ENCODE measurements at regions not wholly inside any gene's neighbourhood (a gene's known extent, or its start where the extent isn't known, plus 50 kb on each side); places are given as distances from the start of the nearest gene placed in this dataset.

- no peak for DNase-seq (ENCODE audit: low read depth in 2 of 2)
Observed at GRCh38 chr1:55555956-55556725, 341.0 kb upstream of the USP24 start.

- DNase-seq (ENCODE audit: low read depth in 2 of 2) = no peak
Observed at GRCh38 chr1:55554611-55555010, 339.4 kb upstream of the USP24 start.

DNA sequence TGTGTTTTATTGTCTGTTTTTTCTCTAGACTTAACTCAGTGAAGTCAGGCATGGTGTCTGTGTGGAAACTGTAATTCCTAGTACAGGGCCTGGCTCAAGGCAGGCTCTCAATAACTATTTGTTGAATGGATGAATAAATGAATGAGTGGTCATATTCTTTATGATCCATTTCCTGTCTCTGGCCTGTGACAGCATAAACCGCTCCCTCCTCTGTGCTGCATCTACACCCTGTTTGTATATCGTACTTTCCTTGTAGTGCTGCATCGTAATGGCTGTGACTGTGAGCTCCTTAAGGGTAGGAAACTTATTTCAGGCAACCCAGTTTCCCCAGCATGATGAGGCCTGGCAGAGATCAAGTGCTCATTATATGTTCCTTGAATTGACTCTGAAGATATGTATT lies 337.5 kb upstream of the USP24 start:
- no peak for DNase-seq (ENCODE audit: low read depth in 2 of 2)

- DNase-seq (ENCODE audit: low read depth in 2 of 2) = no peak
Observed at GRCh38 chr1:55547405-55547804, 332.2 kb upstream of the USP24 start.

- DNase-seq (ENCODE audit: low read depth in 2 of 2) = no peak
Observed at GRCh38 chr1:55546553-55546952, 331.4 kb upstream of the USP24 start.

- DNase-seq (ENCODE audit: low read depth in 2 of 2) = no peak
Observed at GRCh38 chr1:55544826-55545225, 329.7 kb upstream of the USP24 start.

DNA sequence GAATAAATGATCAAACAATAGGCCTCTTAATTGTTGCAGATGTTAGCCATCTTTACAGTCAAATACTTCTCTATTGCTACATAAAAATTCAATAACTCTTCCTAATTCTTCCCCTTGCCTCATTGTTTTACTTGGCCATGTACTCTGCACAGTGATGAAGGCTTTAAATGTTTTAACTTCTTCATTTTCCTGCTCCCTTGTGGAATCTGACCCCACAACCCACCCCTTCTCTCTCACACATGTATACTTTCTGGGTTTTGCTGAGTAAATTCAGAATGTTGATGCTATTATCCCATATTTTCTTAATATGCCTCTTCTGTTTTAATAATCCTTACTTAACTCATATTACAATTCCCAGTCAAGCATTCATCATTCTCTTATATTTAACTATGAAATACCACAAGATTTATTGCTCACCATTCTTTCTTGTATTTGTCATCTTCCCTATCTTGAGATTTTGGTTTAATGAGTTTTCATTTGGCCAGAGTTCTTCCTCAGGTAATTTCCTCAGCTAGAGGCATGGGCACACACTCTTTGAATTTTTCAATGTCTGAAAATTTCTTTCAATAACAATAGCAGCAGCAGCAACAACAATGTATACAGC lies 327.8 kb upstream of the USP24 start:
- DNase-seq (ENCODE audit: low read depth in 2 of 2) = no peak

GRCh38 chr1:55541296-55541695 lies 326.1 kb upstream of the USP24 start:
- DNase-seq (ENCODE audit: low read depth in 2 of 2) = no peak

DNA sequence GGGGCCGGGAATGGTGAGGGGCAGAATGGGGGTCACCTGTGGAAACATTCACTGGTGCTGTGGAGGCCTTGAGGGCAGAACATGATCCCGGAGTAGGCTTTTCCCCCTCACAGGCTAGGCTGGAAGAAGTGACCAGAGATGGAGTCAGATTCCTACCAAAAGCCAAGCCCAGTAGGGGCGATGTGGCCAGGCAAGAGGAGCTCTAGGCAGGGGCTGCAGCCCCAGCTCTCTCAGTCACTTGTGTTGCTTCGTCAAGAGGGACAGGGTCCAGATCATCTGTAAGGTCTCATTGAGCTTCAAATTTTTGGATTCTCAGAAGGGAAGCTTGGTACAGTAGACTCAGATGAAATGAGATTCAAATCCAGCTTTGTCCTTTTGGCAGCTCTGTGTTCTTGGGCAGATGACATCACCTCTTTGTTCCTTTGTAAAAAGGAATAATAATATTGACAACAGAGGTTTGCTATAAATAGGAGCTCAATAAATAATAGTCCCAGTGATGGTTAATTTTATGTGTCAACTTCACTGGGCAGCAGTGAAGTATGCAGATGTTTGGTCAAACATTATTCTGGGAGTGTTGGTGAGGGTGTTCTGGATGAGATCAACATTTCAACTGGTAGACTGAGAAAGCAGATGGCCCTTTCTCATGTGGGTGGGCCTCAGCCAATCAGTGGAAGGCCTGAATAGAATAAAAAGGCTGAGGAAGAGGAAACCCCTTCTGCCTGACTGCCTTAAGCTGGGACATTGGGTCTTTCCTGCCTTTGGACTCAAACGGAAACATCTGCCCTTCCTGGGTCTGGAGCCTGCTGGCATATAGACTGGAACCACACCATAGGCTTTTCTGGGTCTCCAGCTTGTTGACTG lies 324.7 kb upstream of the USP24 start:
- no peak for DNase-seq (ENCODE audit: low read depth in 2 of 2)

DNA sequence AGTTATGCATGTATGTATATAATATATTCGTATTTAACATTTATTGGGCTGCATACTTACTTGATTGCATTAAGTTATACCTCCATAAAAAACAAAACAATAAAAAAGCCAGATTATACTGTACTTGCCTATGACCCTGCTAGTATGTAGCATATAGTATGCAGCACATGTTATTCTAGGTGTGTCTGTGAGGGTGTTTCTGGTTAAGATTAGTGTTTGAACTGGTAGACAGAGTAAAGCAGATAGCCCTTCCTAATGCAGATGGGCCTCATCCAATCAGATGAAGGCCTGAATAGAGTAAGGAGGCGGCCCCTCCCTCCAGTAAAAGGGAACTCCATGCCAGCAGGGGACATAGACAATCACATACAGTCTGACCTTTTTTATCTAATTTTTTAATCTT lies 323.3 kb upstream of the USP24 start:
- DNase-seq (ENCODE audit: low read depth in 2 of 2) = no peak

DNA sequence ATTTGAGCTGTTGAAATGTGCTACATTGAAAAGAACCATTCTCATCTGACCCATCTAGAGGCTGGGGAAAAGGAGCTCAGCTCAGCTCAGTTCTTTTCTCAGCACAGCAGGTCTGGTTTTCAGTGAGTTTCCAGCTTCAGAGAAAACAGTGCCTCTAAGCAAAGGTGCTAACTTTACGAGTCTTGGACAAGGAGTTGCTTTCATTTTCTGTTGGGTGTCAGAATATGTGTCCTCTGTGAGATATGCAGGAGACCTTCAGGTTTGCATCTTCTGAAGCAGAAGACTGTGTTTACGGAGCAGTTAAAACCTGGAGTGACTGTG lies 321.3 kb upstream of the USP24 start:
- no peak for DNase-seq (ENCODE audit: low read depth in 2 of 2)

DNA sequence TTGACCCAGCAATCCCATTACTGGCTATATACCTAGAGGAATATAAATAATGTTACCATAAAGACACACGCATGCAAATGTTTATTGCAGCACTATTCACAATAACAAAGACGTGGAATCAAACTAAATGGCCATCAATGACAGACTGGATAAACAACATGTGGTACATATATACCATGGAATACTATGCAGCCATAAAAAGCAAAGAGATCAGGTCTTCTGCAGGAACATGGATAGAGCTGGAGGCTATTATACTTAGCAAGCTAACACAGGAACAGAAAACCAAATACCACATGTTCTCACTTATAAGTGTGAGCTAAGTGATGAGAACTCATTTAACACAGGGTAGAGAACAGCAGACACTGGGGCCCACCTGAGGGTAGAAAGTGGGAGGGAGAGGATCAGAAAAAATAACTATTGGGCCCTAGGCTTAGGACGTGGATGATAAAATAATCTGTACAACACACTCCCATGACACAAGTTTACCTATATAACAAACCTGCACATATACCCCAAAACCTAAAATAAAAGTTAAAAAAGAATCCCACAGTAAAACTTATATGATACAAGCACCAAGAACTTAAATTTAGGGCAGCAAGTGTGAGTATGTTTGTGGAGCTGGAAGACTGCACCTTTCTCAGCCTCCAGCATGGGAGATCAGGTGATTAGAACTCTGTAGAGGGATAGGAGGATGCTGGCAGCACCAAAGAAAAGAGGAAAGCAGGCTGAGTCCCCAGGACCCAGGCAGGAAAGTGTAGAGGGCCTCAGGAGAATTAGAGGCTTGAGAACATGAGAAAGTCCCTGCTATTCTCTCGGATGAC lies 320.8 kb upstream of the USP24 start:
- no peak for DNase-seq (ENCODE audit: low read depth in 2 of 2)

GRCh38 chr1:55534565-55535121 lies 319.5 kb upstream of the USP24 start:
- no peak for DNase-seq (ENCODE audit: low read depth in 2 of 2)

DNA sequence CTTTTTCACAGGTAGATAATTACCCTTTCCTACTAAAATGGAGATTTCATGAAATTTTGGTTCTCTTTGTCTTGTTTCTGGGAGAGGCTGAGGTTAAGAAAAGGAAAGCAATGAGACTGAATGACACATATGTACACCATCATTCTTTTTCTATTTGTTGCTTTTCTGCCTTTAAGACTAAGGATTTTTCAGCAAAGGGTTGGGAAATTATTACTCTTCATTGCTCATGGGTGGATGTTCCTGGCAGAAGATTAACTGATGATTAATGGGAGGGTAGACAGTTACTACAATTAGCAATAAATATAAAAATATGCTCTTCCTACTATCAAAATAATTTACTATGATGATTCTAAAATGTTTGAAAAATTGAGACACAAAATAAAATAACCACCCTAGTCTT lies 316.5 kb upstream of the USP24 start:
- DNase-seq (ENCODE audit: low read depth in 2 of 2) = no peak

GRCh38 chr1:55530749-55531478 lies 315.8 kb upstream of the USP24 start:
- DNase-seq (ENCODE audit: low read depth in 2 of 2) = no peak

DNA sequence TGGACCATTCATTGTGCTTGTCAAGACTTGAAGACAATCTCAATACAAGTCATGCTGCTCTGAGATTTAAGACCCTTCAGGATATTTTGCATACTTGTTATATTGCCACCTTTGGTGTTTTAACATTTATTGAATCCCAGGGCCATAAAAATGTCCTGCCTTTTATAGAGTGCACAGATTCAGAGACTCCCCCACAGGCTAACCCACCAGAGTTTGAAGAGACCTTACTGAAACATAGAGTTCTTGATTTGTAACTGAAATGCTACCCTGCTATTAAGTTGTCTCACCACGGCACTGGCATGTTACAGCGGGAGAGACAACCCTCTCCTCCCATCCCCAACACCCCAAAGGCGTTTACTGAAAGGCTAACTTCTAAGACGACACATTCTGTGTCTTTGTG lies 313.9 kb upstream of the USP24 start:
- no peak for DNase-seq (ENCODE audit: low read depth in 2 of 2)

GRCh38 chr1:55527831-55528230 lies 312.7 kb upstream of the USP24 start:
- no peak for DNase-seq (ENCODE audit: low read depth in 2 of 2)

DNA sequence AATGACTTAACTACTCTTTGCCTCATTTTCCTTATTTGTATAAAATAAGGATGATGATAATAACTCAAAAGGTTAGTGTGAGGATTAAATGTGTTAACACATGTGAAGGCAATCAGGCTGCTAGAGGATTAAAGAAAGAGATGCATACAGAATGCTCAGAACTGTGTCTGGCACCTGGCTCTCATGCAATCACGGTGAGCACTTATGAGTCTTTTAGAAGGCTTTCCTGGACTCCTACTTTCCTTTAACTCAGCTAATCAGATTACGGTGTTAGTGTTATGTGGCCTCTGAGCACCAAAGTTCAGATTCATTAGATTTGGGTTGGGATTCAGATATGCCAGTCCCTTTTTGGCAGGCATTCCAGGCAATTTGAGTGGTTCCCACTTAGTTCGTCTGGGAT lies 311.6 kb upstream of the USP24 start:
- no peak for DNase-seq (ENCODE audit: low read depth in 2 of 2)

DNA sequence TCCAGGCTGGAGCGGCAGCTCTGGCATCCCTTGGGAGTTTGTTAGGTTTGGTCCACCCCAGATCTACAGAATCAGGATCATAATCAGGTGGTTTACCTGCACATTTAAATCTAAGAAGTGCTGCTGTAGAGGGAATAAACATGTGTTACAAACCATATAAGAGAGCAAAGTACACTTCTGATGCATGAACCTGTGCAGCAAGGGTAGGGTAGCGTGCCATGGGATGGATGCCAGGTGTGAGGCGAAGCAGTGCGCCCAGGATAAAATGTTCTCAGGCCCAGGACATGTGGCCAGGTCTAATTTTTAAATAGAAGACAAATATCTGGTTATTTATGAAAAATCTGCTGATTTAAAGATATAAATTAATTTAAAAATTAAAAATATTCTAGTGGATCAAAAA lies 308.8 kb upstream of the USP24 start:
- no peak for DNase-seq (ENCODE audit: low read depth in 2 of 2)

DNA sequence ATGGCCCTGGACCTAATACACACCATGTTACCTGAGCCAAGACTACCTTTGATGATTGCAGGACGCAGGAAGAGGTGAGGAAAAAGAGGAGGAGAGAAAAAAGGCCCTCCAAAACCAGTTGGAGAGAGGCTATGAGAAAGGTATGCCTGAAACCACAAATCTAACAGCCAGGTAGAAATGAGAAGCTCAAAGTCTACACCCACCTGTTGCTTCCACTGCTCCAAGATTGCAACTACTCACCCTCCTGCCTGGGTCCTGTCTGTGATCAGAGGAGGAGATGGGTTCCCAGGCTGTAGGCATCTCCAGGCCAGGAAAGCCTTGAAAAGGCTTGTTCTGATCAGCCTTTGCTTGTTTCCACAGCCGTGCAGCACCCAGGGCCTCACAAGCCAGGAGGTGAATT lies 307.8 kb upstream of the USP24 start:
- DNase-seq (ENCODE audit: low read depth in 2 of 2) = no peak

DNA sequence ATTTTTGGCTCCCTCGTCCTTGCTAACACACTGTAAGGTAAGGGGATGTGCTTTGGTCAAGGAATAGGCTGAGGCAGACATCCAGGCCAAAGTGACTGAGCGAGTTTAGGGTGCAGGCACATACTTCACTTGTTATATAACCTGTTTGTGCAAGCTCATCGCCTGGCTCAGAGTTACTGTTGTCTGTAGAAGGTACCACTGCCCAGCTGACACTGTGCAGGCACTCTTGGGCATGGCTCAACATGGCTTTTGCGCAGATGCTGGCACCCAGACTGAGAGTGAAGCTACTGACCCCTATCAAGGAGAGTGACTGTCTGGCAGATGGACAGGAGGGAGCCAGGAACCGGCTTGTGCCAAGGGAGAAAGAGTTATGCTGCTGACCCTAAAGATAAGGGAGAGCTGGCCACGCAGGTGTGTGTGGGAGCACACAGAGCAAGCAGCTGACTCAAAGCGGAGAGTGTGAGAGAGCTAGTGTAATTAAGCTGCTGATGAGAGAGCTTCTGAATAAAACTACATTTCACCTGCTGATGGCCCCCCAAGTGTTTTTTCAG lies 307.3 kb upstream of the USP24 start:
- DNase-seq (ENCODE audit: low read depth in 2 of 2) = no peak
